ENCODE measurements at regions not wholly inside any gene's neighbourhood (a gene's known extent, or its start where the extent isn't known, plus 50 kb on each side); places are given as distances from the start of the nearest gene placed in this dataset.

GRCh38 chr1:88293691-88294190 lies 390.3 kb upstream of the PKN2 start:
- 40 to 42% methylated on average over 1 of the region's 1 CpG for WGBS, 2 donors
- Histone ChIP-seq H3K4me1 (peaks cover 0 to 3% (median 0%) of the 10 kb centered on the region in 3 donors), H3K27me3 (no peaks in the 10 kb centered on the region), H3K9me3 (no peaks in the 10 kb centered on the region), H3K27ac (no peak overlapping the region), H3K36me3 (no peaks in the 10 kb centered on the region), H3K4me3 (no peak overlapping the region)
- DNase-seq: no peak
- TF ChIP-seq CTCF (IDR thresholded peaks at IDR 0.05) (no peak), POLR2A (IDR thresholded peaks at IDR 0.05) (no peak)
- intact Hi-C loops (cut with DNase I): no loop called here

- intact Hi-C loops (cut with DNase I): no loop called here
- Histone ChIP-seq H3K4me3 (no peak overlapping the region), H3K27ac (no peak overlapping the region), H3K9me3 (no peaks in the 10 kb centered on the region), H3K4me1 (peaks cover 0 to 3% (median 0%) of the 10 kb centered on the region in 3 donors), H3K27me3 (no peaks in the 10 kb centered on the region), H3K36me3 (no peaks in the 10 kb centered on the region)
- DNase-seq: no peak
- no peak for TF ChIP-seq POLR2A (IDR thresholded peaks at IDR 0.05)
- no peak for TF ChIP-seq CTCF (IDR thresholded peaks at IDR 0.05)
- 70 to 96% methylated on average over 2 of the region's 2 CpGs for WGBS, 2 donors
Observed at GRCh38 chr1:88296227-88296626, 387.8 kb upstream of the PKN2 start.

GRCh38 chr1:88296642-88297041 lies 387.4 kb upstream of the PKN2 start:
- Histone ChIP-seq H3K27me3 (no peaks in the 10 kb centered on the region), H3K4me3 (no peak overlapping the region), H3K4me1 (peaks cover 0 to 3% (median 0%) of the 10 kb centered on the region in 3 donors), H3K27ac (no peak overlapping the region), H3K36me3 (no peaks in the 10 kb centered on the region), H3K9me3 (no peaks in the 10 kb centered on the region)
- intact Hi-C loops (cut with DNase I): no loop called here
- 66 to 81% methylated on average over 2 of the region's 2 CpGs for WGBS, 2 donors
- DNase-seq: no peak
- TF ChIP-seq CTCF (IDR thresholded peaks at IDR 0.05): no peak
- no peak for TF ChIP-seq POLR2A (IDR thresholded peaks at IDR 0.05)

- H3K4me1 ChIP-seq: no peaks in the 10 kb centered on the region
- no peak for TF ChIP-seq POLR2A (IDR thresholded peaks at IDR 0.05)
- TF ChIP-seq CTCF (IDR thresholded peaks at IDR 0.05): no peak
- H3K27me3 ChIP-seq: no peaks in the 10 kb centered on the region
- no peaks in the 10 kb centered on the region for H3K36me3 ChIP-seq
- DNase-seq: no peak
- intact Hi-C loops (cut with DNase I): no loop called here
- H3K4me3 ChIP-seq: no peak overlapping the region
- H3K27ac ChIP-seq: no peak overlapping the region
- H3K9me3 ChIP-seq: no peaks in the 10 kb centered on the region
- 50 to 75% methylated on average over 1 of the region's 1 CpG for WGBS, 2 donors
Observed at GRCh38 chr1:88298506-88298905, 385.6 kb upstream of the PKN2 start.

GRCh38 chr1:88300752-88301263 lies 383.3 kb upstream of the PKN2 start:
- DNase-seq: no peak
- H3K27ac ChIP-seq: no peak overlapping the region
- no peak overlapping the region for H3K4me3 ChIP-seq
- H3K4me1 ChIP-seq: no peaks in the 10 kb centered on the region
- no peak for TF ChIP-seq CTCF (IDR thresholded peaks at IDR 0.05)
- no peaks in the 10 kb centered on the region for H3K27me3 ChIP-seq
- 64 to 75% methylated on average over 2 of the region's 2 CpGs for WGBS, 2 donors
- H3K36me3 ChIP-seq: no peaks in the 10 kb centered on the region
- H3K9me3 ChIP-seq: no peaks in the 10 kb centered on the region
- intact Hi-C loops (cut with DNase I): loop anchor here (5.0 kb wide), 1 partner anchor 1009 kb away; no protein-coding TSS in a partner anchor
